Activated CD8-positive, alpha-beta memory T cell treated with anti-CD3 and anti-CD28 coated beads for 24 hours (primary cell): ENCODE measurements at regions not wholly inside any gene's neighbourhood (a gene's known extent, or its start where the extent isn't known, plus 50 kb on each side); places are given as distances from the start of the nearest gene placed in this dataset.
"Not testable (repeated sequence)": the region's sequence is repeated elsewhere in the genome, so short reads cannot be mapped to it uniquely, and the experiment has no call there.

Experiments used
- DNase-seq: peaks from one replicate; pipeline ENCODE4 v3.0.0-alpha.2; 2020

GRCh38 chr1:224791362-224791941, 138.0 kb upstream of the DNAH14 start:
- no peak for DNase-seq

- DNase-seq: no peak
Measured at GRCh38 chr1:224795591-224795990, 133.9 kb upstream of the DNAH14 start.

GRCh38 chr1:224799083-224799482, 130.4 kb upstream of the DNAH14 start:
- no peak for DNase-seq

GRCh38 chr1:224800486-224801119, 128.9 kb upstream of the DNAH14 start:
- no peak for DNase-seq

GRCh38 chr1:224801844-224802490, 127.5 kb upstream of the DNAH14 start:
- DNase-seq: no peak

- no peak for DNase-seq
Measured at GRCh38 chr1:224802617-224803016, 126.9 kb upstream of the DNAH14 start.

GRCh38 chr1:224804220-224804619, 125.3 kb upstream of the DNAH14 start:
- no peak for DNase-seq

GRCh38 chr1:224805889-224806288, 123.6 kb upstream of the DNAH14 start:
- no peak for DNase-seq

GRCh38 chr1:224809137-224809536, 120.3 kb upstream of the DNAH14 start:
- no peak for DNase-seq

- no peak for DNase-seq
Measured at GRCh38 chr1:224809613-224810012, 119.9 kb upstream of the DNAH14 start.

- no peak for DNase-seq
Measured at GRCh38 chr1:224811564-224811963, 117.9 kb upstream of the DNAH14 start.

GRCh38 chr1:224815647-224816046, 113.8 kb upstream of the DNAH14 start:
- DNase-seq: no peak

GRCh38 chr1:224816062-224816461, 113.4 kb upstream of the DNAH14 start:
- no peak for DNase-seq

- DNase-seq: no peak
Measured at GRCh38 chr1:224817382-224817781, 112.1 kb upstream of the DNAH14 start.

GRCh38 chr1:224819861-224820260, 109.6 kb upstream of the DNAH14 start:
- DNase-seq: no peak

GRCh38 chr1:224820341-224820740, 109.1 kb upstream of the DNAH14 start:
- no peak for DNase-seq

- DNase-seq: not testable (repeated sequence)
Measured at GRCh38 chr1:224821751-224822150, 107.7 kb upstream of the DNAH14 start.

- DNase-seq: no peak
Measured at GRCh38 chr1:224825525-224826000, 103.9 kb upstream of the DNAH14 start.

- DNase-seq: no peak
Measured at GRCh38 chr1:224828691-224829090, 100.8 kb upstream of the DNAH14 start.

GRCh38 chr1:224831501-224831900, 98.0 kb upstream of the DNAH14 start:
- DNase-seq: no peak

- DNase-seq: not testable (repeated sequence)
Measured at GRCh38 chr1:224839648-224840300, 89.7 kb upstream of the DNAH14 start.

GRCh38 chr1:224841803-224842202, 87.7 kb upstream of the DNAH14 start:
- DNase-seq: not testable (repeated sequence)

- DNase-seq: no peak
Measured at GRCh38 chr1:224846119-224846907, 83.2 kb upstream of the DNAH14 start.
